NCI-H345 (cell line): ENCODE measurements at regions not wholly inside any gene's neighbourhood (a gene's known extent, or its start where the extent isn't known, plus 50 kb on each side); places are given as distances from the start of the nearest gene placed in this dataset.
"Not testable (repeated sequence)": the region's sequence is repeated elsewhere in the genome, so short reads cannot be mapped to it uniquely, and the experiment has no call there.

Experiments
- DNase-seq: peaks from one replicate; lab custom pipeline; 2025; lab: John Stamatoyannopoulos, UW

- DNase-seq, result no peak
Measured at GRCh38 chr7:91780521-91780920, 100.0 kb downstream of the MTERF1 start.

- peak; percentile 48 for DNase-seq
Measured at GRCh38 chr7:91784469-91784868, 96.0 kb downstream of the MTERF1 start.

- DNase-seq, result no peak
Measured at GRCh38 chr7:91787931-91788330, 92.6 kb downstream of the MTERF1 start.

DNA sequence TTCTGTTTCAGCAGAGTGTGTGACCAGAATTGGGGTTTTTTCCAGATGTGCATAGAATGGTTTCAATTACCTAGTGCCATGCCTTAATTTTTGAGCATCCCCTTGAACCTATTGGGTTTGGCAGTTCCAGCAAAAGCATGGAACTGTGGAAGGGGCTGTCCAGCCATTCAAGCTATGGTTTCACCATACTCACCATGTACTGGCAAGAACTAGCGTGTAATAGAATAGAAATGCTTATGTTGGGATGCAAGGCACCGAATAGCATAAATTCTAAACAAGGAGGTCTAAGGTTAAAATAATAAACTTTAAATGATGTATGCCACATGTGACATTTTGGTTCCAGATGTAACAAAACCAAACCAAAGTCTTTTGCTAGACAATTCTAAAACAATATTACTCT, 91.4 kb downstream of the MTERF1 start:
- no peak for DNase-seq

- DNase-seq, result no peak
Measured at GRCh38 chr7:91789558-91789957, 90.9 kb downstream of the MTERF1 start.

- not testable (repeated sequence) for DNase-seq
Measured at GRCh38 chr7:91790646-91791045, 89.9 kb downstream of the MTERF1 start.

- no peak for DNase-seq
Measured at GRCh38 chr7:91796122-91796521, 84.4 kb downstream of the MTERF1 start.

DNA sequence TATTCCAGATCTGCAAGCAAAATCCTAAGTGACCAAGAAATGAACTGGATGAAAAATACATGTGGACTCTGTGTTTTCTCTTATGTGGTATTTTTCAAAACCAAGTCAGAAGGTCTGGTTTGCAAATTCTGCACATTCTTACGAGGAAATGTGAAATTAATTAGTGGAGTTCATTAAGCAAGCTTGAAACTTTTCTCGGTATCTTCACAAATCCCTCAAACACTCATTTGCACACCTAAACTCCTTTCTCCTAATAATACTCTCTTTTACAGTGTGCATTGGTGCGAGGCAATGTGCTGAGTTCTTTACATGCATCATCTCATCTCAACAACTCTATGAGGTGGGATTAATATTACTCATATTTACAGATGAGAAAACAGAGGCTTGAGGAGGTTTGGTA, 82.1 kb downstream of the MTERF1 start:
- no peak for DNase-seq

DNA sequence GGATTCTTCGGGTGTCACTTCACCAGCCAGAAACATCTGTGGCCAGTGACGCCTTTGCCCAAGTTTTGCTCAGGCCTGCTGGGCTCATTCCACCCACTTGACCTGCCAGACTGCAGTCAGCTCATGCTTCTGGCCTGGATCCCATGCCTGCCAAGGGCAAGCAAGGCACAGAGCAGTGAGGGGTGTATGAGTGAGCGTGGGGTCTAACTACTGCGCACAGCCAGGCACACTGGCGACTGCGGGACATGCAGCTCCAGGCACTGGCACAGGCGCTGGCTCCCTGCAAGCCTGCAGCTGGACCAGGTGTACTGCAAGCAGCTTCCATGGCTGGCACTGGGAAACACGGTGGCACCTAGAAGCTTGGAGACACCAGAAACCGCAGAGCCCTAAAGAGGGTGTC, 80.1 kb downstream of the MTERF1 start:
- no peak for DNase-seq

GRCh38 chr7:91801331-91801983, 79.0 kb downstream of the MTERF1 start:
- DNase-seq, result no peak

DNA sequence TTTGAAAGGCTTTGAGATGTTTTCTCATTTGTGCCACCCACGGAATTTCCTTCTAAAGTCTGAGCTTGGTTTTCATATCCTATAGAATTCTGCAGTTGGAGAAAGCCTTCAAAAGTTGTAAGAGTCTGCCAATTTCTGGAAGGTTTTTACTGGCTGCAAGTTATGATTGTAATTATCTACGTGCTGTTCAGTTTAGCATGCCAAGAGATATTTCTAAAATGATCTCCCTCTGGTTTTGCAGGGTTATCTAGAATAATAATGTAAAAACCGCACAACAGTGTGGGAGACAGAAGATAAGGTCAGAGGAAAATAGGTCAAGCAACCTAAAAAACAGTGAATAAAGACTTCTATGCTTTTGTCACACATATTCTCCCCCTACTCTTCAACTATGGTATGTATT, 69.3 kb downstream of the MTERF1 start:
- no peak for DNase-seq

DNA sequence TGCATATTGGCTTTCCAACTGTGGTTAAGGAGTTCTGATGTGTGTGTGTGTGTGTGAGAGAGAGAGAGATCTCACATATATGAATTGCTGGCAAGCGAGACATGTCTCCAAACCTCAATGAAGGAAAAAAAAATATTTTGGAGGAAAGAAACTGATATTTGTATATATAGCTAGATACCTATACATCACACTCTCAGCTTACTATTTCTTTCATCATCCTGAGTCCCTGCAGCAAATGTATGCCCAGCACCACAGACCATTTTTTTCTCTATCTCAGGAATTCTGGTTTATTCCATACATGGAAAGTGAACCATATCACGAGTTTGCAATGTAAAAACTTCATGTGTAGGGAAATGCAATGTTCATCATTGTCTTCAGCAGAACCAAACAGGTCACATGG, 68.9 kb downstream of the MTERF1 start:
- no peak for DNase-seq

DNA sequence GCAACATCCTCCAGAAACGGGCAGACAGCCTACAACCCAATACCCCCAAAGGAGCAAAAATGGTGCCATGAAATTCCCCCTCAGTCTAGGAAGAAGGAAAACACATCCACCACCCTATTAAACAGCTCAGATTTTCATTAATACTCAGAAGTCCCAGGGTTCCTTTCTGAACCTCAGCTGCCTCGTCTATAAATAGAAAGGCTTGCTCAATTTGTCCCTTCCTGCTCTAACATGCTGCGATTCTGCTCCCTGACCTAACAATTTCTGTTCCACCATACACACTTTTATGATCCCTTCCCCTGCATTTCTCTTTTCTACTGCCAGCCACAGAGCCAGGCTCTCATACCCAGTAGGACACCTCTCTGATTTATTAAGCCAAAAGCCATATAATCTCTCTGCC, 68.1 kb downstream of the MTERF1 start:
- no peak for DNase-seq

DNA sequence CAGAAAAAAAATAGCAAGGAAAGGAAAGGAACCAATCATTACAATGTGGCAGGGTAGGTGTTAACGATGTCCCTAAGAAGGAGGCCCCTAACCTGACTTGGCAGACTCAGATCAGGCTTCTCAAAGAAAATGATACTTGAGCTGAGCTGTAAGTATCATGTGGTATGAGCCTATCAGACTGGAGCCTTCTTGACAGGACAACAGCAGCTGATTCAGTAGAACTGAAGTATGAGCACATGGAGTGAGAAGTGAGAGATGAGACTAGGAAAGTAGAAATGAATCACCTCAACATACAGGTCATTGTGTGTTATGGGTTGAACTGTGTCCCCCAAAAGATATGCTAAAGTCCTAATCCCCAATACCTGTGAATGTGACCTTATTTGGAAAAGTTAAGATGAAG, 66.3 kb downstream of the MTERF1 start:
- DNase-seq, result no peak
